ENCODE measurements at regions not wholly inside any gene's neighbourhood (a gene's known extent, or its start where the extent isn't known, plus 50 kb on each side); places are given as distances from the start of the nearest gene placed in this dataset.
A peak's percentile ranks its signal among the peaks of the same experiment; 100 is the strongest.

- TF ChIP-seq CTCF (IDR thresholded peaks at IDR 0.05) (no peak), FOXJ3 (CRISPR knock-in tag; IDR thresholded peaks at IDR 0.05; ENCODE audit: borderline replicate concordance) (no peak), ATF1 (CRISPR knock-in tag; IDR thresholded peaks at IDR 0.05) (no peak)
These were observed 72.0 kb upstream of the HHIP start (continued) for GRCh38 chr4:144574000-144574399.

DNA sequence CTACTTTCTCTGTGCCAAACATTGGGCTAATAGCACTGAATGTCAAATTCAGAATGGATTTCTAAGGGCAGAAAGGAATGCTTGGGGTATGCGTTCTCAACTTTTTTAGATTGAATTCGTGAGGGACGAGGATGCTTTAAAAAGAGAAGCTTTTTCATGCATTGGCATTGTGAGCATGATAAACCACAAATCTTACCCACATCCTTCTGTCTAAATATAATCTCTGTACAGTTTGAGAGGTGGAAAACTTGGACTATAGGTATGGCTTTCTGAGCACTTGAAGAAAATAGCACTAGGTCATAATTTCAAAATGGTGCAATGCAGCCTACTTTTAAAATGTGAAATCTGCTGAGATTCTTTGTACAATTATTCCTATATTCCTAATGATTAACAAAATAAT, 71.4 kb upstream of the HHIP start:
- TF ChIP-seq HMGXB4 (CRISPR knock-in tag; IDR thresholded peaks at IDR 0.05) = no peak
- TF ChIP-seq, protein P1, sequence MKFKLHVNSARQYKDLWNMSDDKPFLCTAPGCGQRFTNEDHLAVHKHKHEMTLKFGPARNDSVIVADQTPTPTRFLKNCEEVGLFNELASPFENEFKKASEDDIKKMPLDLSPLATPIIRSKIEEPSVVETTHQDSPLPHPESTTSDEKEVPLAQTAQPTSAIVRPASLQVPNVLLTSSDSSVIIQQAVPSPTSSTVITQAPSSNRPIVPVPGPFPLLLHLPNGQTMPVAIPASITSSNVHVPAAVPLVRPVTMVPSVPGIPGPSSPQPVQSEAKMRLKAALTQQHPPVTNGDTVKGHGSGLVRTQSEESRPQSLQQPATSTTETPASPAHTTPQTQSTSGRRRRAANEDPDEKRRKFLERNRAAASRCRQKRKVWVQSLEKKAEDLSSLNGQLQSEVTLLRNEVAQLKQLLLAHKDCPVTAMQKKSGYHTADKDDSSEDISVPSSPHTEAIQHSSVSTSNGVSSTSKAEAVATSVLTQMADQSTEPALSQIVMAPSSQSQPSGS (CRISPR knock-in tag; IDR thresholded peaks at IDR 0.05; ENCODE audit: borderline replicate concordance, low read depth) = no peak
- no peak for TF ChIP-seq JUN (CRISPR knock-in tag; IDR thresholded peaks at IDR 0.05)
- TF ChIP-seq CREB1 (CRISPR knock-in tag; IDR thresholded peaks at IDR 0.05) = no peak
- no peak for TF ChIP-seq GTF2I (CRISPR knock-in tag; conservative IDR thresholded peaks at IDR 0.05)
- TF ChIP-seq ELF4 (CRISPR knock-in tag; IDR thresholded peaks at IDR 0.05; ENCODE audit: low read depth) = no peak
- no peak for TF ChIP-seq TEAD1 (CRISPR knock-in tag; IDR thresholded peaks at IDR 0.05)
- TF ChIP-seq SOX15 (CRISPR knock-in tag; IDR thresholded peaks at IDR 0.05) = no peak
- TF ChIP-seq ZNF121 (CRISPR knock-in tag; IDR thresholded peaks at IDR 0.05) = no peak
- TF ChIP-seq, protein P2, sequence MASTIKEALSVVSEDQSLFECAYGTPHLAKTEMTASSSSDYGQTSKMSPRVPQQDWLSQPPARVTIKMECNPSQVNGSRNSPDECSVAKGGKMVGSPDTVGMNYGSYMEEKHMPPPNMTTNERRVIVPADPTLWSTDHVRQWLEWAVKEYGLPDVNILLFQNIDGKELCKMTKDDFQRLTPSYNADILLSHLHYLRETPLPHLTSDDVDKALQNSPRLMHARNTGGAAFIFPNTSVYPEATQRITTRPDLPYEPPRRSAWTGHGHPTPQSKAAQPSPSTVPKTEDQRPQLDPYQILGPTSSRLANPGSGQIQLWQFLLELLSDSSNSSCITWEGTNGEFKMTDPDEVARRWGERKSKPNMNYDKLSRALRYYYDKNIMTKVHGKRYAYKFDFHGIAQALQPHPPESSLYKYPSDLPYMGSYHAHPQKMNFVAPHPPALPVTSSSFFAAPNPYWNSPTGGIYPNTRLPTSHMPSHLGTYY (CRISPR knock-in tag; IDR thresholded peaks at IDR 0.05) = no peak
- TF ChIP-seq, protein P3, sequence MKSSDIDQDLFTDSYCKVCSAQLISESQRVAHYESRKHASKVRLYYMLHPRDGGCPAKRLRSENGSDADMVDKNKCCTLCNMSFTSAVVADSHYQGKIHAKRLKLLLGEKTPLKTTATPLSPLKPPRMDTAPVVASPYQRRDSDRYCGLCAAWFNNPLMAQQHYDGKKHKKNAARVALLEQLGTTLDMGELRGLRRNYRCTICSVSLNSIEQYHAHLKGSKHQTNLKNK (CRISPR knock-in tag; IDR thresholded peaks at IDR 0.05) = no peak
- no peak for TF ChIP-seq NFE2L1 (CRISPR knock-in tag; IDR thresholded peaks at IDR 0.05)
- TF ChIP-seq ZNF317 (CRISPR knock-in tag; IDR thresholded peaks at IDR 0.05; ENCODE audit: borderline replicate concordance, low read depth) = no peak
- H3K4me3 Mint-ChIP-seq = no peak overlapping the region
- no peak overlapping the region for H3K27ac Mint-ChIP-seq
- no peak for ATAC-seq
- no peaks in the 10 kb centered on the region for H3K27me3 Mint-ChIP-seq (ENCODE audit: low read depth)
- ChIA-PET POLR2A (no interaction called here), CTCF (no interaction called here)
- no peak for DNase-seq (ENCODE audit: low spot score)
- H3K4me1 Mint-ChIP-seq = peaks cover 7% of the 10 kb centered on the region; the same call in 1 of the 2 replicates
- no peaks in the 10 kb centered on the region for H3K36me3 Mint-ChIP-seq
- H3K9me3 Mint-ChIP-seq = peaks cover 4% of the 10 kb centered on the region

DNA sequence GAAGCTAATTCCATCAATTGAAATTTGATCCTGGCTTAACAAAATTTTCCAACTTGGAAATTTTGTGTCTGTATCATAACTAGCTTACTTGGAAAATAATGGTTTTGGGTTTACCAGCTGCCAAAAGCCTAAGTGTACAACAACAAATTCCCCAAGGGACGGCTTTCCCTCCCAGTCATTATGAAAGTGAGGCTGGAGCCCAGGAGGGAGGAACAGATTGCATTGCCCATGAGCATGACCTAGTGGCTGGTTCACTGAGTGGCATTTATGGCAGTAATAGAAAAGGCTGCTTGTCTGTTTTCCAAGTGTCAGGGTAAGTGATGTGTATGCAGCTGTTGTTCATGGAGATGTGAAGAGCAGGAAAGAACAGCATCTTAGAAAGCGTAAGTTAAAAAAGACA, 70.8 kb upstream of the HHIP start:
- POLR2A ChIA-PET = no interaction called here
- Mint-ChIP-seq H3K4me3 (no peak overlapping the region), H3K9me3 (peaks cover 4% of the 10 kb centered on the region), H3K27me3 (ENCODE audit: low read depth) (no peaks in the 10 kb centered on the region), H3K36me3 (no peaks in the 10 kb centered on the region), H3K27ac (no peak overlapping the region), H3K4me1 (0 out of 2 replicates have a peak, but pooled peaks cover 2% of the 10 kb centered on the region)
- DNase-seq (ENCODE audit: low spot score) (no peak), ATAC-seq (peak; percentile 67)
- CTCF ChIA-PET = no interaction called here
- TF ChIP-seq TEAD1 (CRISPR knock-in tag; IDR thresholded peaks at IDR 0.05) (no peak), ZNF317 (CRISPR knock-in tag; IDR thresholded peaks at IDR 0.05; ENCODE audit: borderline replicate concordance, low read depth) (no peak), IRF2 (CRISPR knock-in tag; IDR thresholded peaks at IDR 0.05; ENCODE audit: borderline replicate concordance, low read depth) (no peak), ZNF232 (CRISPR knock-in tag; IDR thresholded peaks at IDR 0.05) (no peak), ZNF416 (CRISPR knock-in tag; IDR thresholded peaks at IDR 0.05) (no peak), CREB1 (CRISPR knock-in tag; IDR thresholded peaks at IDR 0.05) (no peak), SMAD4 (CRISPR knock-in tag; IDR thresholded peaks at IDR 0.05) (no peak), ZNF671 (CRISPR knock-in tag; IDR thresholded peaks at IDR 0.05) (no peak)
- TF ChIP-seq, protein P4, sequence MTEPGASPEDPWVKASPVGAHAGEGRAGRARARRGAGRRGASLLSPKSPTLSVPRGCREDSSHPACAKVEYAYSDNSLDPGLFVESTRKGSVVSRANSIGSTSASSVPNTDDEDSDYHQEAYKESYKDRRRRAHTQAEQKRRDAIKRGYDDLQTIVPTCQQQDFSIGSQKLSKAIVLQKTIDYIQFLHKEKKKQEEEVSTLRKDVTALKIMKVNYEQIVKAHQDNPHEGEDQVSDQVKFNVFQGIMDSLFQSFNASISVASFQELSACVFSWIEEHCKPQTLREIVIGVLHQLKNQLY (CRISPR knock-in tag; IDR thresholded peaks at IDR 0.05) = no peak
- TF ChIP-seq, protein P5, sequence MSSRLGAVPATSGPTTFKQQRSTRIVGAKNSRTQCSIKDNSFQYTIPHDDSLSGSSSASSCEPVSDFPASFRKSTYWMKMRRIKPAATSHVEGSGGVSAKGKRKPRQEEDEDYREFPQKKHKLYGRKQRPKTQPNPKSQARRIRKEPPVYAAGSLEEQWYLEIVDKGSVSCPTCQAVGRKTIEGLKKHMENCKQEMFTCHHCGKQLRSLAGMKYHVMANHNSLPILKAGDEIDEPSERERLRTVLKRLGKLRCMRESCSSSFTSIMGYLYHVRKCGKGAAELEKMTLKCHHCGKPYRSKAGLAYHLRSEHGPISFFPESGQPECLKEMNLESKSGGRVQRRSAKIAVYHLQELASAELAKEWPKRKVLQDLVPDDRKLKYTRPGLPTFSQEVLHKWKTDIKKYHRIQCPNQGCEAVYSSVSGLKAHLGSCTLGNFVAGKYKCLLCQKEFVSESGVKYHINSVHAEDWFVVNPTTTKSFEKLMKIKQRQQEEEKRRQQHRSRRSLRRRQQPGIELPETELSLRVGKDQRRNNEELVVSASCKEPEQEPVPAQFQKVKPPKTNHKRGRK (CRISPR knock-in tag; IDR thresholded peaks at IDR 0.05; ENCODE audit: borderline replicate concordance) = no peak
- TF ChIP-seq, protein P1 (CRISPR knock-in tag; IDR thresholded peaks at IDR 0.05; ENCODE audit: borderline replicate concordance, low read depth) = no peak

Measured in WTC11 (cell line).